ENCODE measurements at regions not wholly inside any gene's neighbourhood (a gene's known extent, or its start where the extent isn't known, plus 50 kb on each side); places are given as distances from the start of the nearest gene placed in this dataset.

GRCh38 chrX:40966213-40966820, 118.9 kb upstream of the USP9X start:
- no peak for DNase-seq (ENCODE audit: low spot score in 2 of 2, unreplicated experiment in 2 of 2)
- Mint-ChIP-seq H3K4me1 (peaks cover 3% of the 10 kb centered on the region), H3K27ac (no peak overlapping the region)

DNA sequence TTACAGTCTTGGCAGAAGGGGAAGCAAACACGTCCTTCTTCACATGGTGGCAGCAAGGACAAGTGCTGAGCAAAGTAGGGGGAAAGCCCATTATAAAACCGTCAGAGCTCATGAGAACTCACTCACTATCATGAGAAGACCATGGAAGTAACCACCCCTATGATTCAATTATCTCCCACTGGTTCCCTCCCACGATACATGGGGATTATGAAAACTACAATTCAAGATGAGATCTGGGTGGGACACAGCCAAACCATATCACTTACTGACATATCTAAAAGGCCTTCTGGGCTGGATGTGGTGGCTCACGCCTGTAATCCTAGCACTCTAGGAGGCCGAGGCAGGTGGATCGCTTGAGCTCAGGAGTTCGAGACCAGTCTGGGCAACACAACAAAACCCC, 117.1 kb upstream of the USP9X start:
- Mint-ChIP-seq H3K36me3 (peaks cover 10% of the 10 kb centered on the region), H3K9me3 (peaks cover 57% of the 10 kb centered on the region), H3K4me1 (peaks cover 3% of the 10 kb centered on the region), H3K4me3 (no peak overlapping the region), H3K27ac (no peak overlapping the region), H3K27me3 (ENCODE audit: low read depth) (no peaks in the 10 kb centered on the region)
- no peak for DNase-seq (ENCODE audit: low spot score in 2 of 2, unreplicated experiment in 2 of 2)
- TF ChIP-seq, protein P1, sequence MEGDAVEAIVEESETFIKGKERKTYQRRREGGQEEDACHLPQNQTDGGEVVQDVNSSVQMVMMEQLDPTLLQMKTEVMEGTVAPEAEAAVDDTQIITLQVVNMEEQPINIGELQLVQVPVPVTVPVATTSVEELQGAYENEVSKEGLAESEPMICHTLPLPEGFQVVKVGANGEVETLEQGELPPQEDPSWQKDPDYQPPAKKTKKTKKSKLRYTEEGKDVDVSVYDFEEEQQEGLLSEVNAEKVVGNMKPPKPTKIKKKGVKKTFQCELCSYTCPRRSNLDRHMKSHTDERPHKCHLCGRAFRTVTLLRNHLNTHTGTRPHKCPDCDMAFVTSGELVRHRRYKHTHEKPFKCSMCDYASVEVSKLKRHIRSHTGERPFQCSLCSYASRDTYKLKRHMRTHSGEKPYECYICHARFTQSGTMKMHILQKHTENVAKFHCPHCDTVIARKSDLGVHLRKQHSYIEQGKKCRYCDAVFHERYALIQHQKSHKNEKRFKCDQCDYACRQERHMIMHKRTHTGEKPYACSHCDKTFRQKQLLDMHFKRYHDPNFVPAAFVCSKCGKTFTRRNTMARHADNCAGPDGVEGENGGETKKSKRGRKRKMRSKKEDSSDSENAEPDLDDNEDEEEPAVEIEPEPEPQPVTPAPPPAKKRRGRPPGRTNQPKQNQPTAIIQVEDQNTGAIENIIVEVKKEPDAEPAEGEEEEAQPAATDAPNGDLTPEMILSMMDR (IDR thresholded peaks at IDR 0.05; ENCODE audit: unreplicated experiment) = no peak

More at GRCh38 chrX:40966213-40966820, 118.9 kb upstream of the USP9X start:
- peaks cover 52% of the 10 kb centered on the region for H3K9me3 Mint-ChIP-seq
- TF ChIP-seq, protein P1 (IDR thresholded peaks at IDR 0.05; ENCODE audit: unreplicated experiment) = no peak
- no peak overlapping the region for H3K4me3 Mint-ChIP-seq
- H3K36me3 Mint-ChIP-seq = peaks cover 8% of the 10 kb centered on the region
- no peaks in the 10 kb centered on the region for H3K27me3 Mint-ChIP-seq (ENCODE audit: low read depth)

DNA sequence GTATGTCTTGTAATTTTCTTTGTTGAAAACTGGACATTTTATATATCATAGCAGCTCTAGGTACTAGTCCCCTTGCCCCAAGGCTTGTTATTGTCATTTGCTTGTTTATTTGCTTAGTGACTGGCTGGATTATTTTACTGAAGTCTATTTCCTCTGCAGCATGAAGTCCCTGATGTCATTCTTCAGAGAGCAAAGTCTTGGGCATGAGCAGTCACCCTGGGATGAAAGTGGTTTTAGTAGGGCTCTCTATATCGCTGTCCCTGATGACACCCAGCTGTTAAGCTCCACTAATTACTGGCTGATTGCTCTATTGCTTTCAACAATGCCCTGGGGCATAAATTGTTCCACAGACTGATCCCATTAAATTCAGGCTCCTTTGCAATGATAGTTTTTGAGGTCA, 113.5 kb upstream of the USP9X start:
- no peaks in the 10 kb centered on the region for H3K27me3 Mint-ChIP-seq (ENCODE audit: low read depth)
- TF ChIP-seq, protein P1 (IDR thresholded peaks at IDR 0.05; ENCODE audit: unreplicated experiment) = no peak
- H3K36me3 Mint-ChIP-seq = peaks cover 10% of the 10 kb centered on the region
- no peak overlapping the region for H3K27ac Mint-ChIP-seq
- no peak overlapping the region for H3K4me3 Mint-ChIP-seq
- no peaks in the 10 kb centered on the region for H3K4me1 Mint-ChIP-seq
- no peak for DNase-seq (ENCODE audit: low spot score in 2 of 2, unreplicated experiment in 2 of 2)
- peaks cover 51% of the 10 kb centered on the region for H3K9me3 Mint-ChIP-seq

GRCh38 chrX:40973619-40974018, 111.6 kb upstream of the USP9X start:
- peaks cover 50% of the 10 kb centered on the region for H3K9me3 Mint-ChIP-seq
- no peak overlapping the region for H3K4me3 Mint-ChIP-seq
- H3K36me3 Mint-ChIP-seq = peaks cover 16% of the 10 kb centered on the region
- TF ChIP-seq, protein P1 (IDR thresholded peaks at IDR 0.05; ENCODE audit: unreplicated experiment) = no peak
- H3K4me1 Mint-ChIP-seq = no peaks in the 10 kb centered on the region
- no peaks in the 10 kb centered on the region for H3K27me3 Mint-ChIP-seq (ENCODE audit: low read depth)
- DNase-seq (ENCODE audit: low spot score in 2 of 2, unreplicated experiment in 2 of 2) = no peak
- no peak overlapping the region for H3K27ac Mint-ChIP-seq

- H3K4me3 Mint-ChIP-seq = no peak overlapping the region
Observed at GRCh38 chrX:40975951-40976350, 109.3 kb upstream of the USP9X start.

More at GRCh38 chrX:40975951-40976350, 109.3 kb upstream of the USP9X start:
- Mint-ChIP-seq H3K27ac (no peak overlapping the region), H3K4me1 (no peaks in the 10 kb centered on the region), H3K36me3 (peaks cover 12% of the 10 kb centered on the region), H3K27me3 (ENCODE audit: low read depth) (no peaks in the 10 kb centered on the region), H3K9me3 (peaks cover 46% of the 10 kb centered on the region)
- DNase-seq (ENCODE audit: low spot score in 2 of 2, unreplicated experiment in 2 of 2) = no peak
- TF ChIP-seq, protein P1 (IDR thresholded peaks at IDR 0.05; ENCODE audit: unreplicated experiment) = no peak

Data from mesothelial cell of epicardium (in vitro differentiated cells).